ENCODE measurements at regions not wholly inside any gene's neighbourhood (a gene's known extent, or its start where the extent isn't known, plus 50 kb on each side); places are given as distances from the start of the nearest gene placed in this dataset.

DNA sequence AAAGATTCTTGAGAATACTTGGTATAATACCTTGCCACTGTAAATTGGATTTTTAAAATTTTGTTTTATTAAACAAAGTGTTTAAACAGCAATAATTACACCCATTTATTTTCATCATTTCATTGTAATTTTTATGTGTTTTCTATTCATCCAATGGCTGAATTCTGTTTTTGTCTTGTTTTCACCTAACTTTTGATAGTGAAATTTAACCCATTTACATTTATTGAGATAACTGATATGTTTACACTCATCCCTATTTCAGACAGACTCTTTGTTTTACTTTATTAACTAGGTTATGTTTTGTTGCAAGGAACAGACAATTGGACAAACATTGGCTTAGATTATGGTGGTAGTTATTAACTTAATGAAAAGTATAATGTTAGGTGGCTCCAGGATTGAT lies 113.1 kb upstream of the REG3A start:
- no peaks in the 10 kb centered on the region for H3K4me1 Mint-ChIP-seq
- no peak overlapping the region for H3K27ac Mint-ChIP-seq
- no peaks in the 10 kb centered on the region for H3K27me3 Mint-ChIP-seq
- no peak overlapping the region for H3K4me3 Mint-ChIP-seq
- H3K9me3 Mint-ChIP-seq: peaks cover 4 to 11% (median 9%) of the 10 kb centered on the region in 3 donors
- peaks cover 2% of the 10 kb centered on the region for H3K36me3 Mint-ChIP-seq

DNA sequence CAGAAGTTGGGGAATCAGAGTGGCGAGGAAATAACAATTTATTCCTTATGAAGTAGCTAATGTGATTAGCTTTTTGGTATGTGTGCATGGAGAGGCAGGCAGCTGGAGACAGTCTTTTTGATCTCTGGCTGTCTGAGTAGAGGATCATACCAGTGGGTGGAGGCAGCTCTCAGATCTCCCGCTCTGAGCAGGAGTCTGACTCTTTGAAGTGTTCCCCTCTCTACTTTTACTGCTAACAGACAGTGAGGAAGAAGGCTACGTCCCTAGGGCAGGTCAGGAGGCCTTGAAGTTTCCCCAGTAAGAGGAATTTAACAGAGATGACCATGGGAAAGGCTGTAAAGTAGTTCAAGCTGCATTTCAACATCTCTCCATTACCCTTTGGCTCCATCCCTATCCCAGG lies 111.9 kb upstream of the REG3A start:
- no peak overlapping the region for H3K4me3 Mint-ChIP-seq
- H3K27ac Mint-ChIP-seq: no peak overlapping the region
- H3K27me3 Mint-ChIP-seq: no peaks in the 10 kb centered on the region
- H3K9me3 Mint-ChIP-seq: peaks cover 4 to 13% (median 9%) of the 10 kb centered on the region in 3 donors
- peaks cover 2% of the 10 kb centered on the region for H3K36me3 Mint-ChIP-seq
- H3K4me1 Mint-ChIP-seq: no peaks in the 10 kb centered on the region

DNA sequence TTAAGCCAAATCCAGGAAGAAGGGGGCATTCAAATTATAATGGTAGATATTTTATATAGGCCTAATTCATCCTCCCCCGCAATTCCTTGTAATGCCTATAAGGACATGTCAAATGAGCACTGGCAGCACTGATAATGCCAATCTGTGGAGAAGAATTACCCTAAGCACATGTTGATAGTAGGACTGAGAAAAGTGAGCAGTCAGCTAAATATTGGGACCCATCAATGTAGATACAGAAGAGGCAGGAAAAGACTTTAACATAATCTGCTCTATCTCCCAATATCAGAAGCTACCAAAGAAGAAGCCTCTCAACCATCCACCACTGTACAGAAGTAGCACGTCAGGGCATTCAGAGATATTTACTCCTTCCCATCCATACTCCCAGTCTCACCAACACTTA lies 101.3 kb upstream of the REG3A start:
- no peak overlapping the region for H3K27ac Mint-ChIP-seq
- no peaks in the 10 kb centered on the region for H3K4me1 Mint-ChIP-seq
- H3K27me3 Mint-ChIP-seq: no peaks in the 10 kb centered on the region
- H3K4me3 Mint-ChIP-seq: no peak overlapping the region
- H3K9me3 Mint-ChIP-seq: peaks cover 5 to 14% (median 5%) of the 10 kb centered on the region in 3 donors
- H3K36me3 Mint-ChIP-seq: no peaks in the 10 kb centered on the region

DNA sequence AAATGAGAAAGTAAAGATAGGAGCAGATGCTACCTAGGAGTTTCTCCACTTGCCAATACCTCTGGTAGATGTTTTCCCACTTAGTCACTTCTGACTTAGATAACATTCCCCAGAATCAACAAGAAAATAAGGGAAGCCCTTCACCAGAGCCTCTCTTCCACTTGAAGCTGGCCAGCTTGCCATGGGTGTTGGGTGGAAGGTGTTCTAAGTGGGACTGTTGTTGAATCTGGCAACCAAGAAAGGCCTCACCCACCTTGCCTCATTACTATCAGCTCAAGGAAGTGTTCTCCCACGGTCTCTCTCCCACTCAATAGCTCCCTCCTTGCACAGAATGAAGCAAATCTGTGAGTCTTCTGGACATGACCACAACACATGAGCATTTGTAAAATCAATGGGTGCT lies 100.4 kb upstream of the REG3A start:
- Mint-ChIP-seq H3K9me3 (peaks cover 5 to 14% (median 5%) of the 10 kb centered on the region in 3 donors), H3K36me3 (no peaks in the 10 kb centered on the region), H3K27me3 (no peaks in the 10 kb centered on the region), H3K4me3 (no peak overlapping the region), H3K4me1 (no peaks in the 10 kb centered on the region), H3K27ac (no peak overlapping the region)

DNA sequence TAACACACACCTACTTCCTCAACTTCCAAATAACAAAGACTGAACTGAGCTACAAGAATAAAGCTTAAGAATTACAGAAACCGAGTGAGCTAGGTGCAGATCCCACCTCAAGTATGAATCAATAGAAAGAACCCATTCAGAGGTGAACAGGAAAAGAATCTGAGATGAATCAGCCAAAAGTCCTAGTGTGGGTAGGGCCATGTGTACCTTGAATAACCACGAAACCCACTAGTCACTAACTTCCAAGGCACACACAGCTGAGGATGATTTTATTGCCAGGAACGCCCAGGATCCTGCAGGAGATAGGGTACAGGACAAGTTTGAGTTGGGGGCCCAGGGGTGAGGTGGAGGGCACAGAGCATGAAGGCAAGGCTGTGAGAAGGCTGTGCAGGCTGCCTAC lies 99.7 kb upstream of the REG3A start:
- no peak overlapping the region for H3K27ac Mint-ChIP-seq
- H3K36me3 Mint-ChIP-seq: no peaks in the 10 kb centered on the region
- peaks cover 5 to 14% (median 5%) of the 10 kb centered on the region in 3 donors for H3K9me3 Mint-ChIP-seq
- no peaks in the 10 kb centered on the region for H3K4me1 Mint-ChIP-seq
- no peaks in the 10 kb centered on the region for H3K27me3 Mint-ChIP-seq
- no peak overlapping the region for H3K4me3 Mint-ChIP-seq

DNA sequence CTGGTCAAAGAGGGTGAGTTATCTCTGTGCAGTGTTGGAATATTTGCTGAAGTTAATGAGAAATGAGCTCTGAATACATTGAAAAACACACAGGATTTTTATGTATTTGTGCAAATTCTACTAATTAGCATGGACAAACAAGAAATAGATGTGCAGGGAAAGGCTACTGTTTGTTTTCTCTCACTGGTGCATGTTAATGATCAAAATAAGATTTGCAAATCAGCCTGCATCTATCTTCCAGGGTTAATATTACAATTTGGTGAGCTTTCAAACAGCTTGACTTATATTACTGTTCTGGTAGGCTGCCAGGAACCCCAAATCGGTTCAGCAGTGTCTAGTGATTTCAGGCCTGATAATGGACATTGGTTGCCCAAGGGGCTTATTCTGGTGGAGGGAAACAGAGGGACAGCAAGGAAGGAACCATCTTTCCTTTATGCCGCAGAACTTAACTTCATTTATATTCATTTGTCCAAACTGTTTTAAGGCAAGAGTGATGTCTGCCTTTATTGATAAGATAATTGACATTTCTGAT lies 93.8 kb upstream of the REG3A start:
- peaks cover 0 to 5% (median 0%) of the 10 kb centered on the region in 3 donors for H3K9me3 Mint-ChIP-seq
- no peaks in the 10 kb centered on the region for H3K4me1 Mint-ChIP-seq
- H3K27me3 Mint-ChIP-seq: no peaks in the 10 kb centered on the region
- H3K36me3 Mint-ChIP-seq: no peaks in the 10 kb centered on the region
- no peak overlapping the region for H3K4me3 Mint-ChIP-seq
- no peak overlapping the region for H3K27ac Mint-ChIP-seq

DNA sequence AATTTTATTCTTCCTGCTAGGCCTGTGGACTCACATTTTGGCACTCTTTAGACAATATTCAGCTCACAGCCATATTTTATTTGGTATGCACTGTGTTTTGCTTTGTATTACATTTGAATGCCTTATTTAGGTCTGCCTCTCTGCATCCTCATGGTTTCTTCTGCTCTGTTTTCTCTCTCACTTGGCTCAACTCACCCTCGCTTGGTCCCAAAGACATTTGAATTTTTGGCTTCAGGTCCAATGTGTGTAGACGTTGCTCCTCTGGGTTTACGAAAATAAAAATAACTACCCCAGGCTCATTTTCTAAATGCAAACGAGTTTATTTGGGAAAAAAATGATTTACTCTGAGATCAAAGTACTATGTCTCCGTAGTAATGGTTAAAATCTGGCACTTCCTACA lies 91.1 kb upstream of the REG3A start:
- H3K27me3 Mint-ChIP-seq: no peaks in the 10 kb centered on the region
- H3K4me1 Mint-ChIP-seq: no peaks in the 10 kb centered on the region
- H3K27ac Mint-ChIP-seq: no peak overlapping the region
- peaks cover 0 to 2% (median 0%) of the 10 kb centered on the region in 3 donors for H3K9me3 Mint-ChIP-seq
- no peak overlapping the region for H3K4me3 Mint-ChIP-seq
- no peaks in the 10 kb centered on the region for H3K36me3 Mint-ChIP-seq

DNA sequence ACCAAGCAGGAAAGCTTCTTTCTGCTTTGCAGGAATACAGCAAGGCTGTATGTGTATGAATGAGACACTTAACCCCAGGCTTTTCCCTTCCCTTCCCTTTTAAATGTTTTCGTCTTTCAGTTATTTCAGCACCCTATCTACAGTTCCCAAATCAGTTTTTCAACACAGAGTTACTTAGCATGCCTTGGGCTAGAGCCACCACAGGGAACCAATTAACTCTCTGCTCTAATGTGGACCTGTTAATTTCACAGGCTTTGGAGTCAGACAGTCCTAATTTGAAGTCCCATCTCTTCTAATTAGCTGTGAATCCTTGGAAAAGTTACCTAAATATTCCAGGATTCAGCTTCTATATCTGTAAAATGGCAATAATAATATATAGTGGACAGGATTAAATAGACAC lies 89.2 kb upstream of the REG3A start:
- no peak overlapping the region for H3K4me3 Mint-ChIP-seq
- no peaks in the 10 kb centered on the region for H3K4me1 Mint-ChIP-seq
- no peaks in the 10 kb centered on the region for H3K27me3 Mint-ChIP-seq
- no peak overlapping the region for H3K27ac Mint-ChIP-seq
- peaks cover 0 to 2% (median 0%) of the 10 kb centered on the region in 3 donors for H3K9me3 Mint-ChIP-seq
- no peaks in the 10 kb centered on the region for H3K36me3 Mint-ChIP-seq

DNA sequence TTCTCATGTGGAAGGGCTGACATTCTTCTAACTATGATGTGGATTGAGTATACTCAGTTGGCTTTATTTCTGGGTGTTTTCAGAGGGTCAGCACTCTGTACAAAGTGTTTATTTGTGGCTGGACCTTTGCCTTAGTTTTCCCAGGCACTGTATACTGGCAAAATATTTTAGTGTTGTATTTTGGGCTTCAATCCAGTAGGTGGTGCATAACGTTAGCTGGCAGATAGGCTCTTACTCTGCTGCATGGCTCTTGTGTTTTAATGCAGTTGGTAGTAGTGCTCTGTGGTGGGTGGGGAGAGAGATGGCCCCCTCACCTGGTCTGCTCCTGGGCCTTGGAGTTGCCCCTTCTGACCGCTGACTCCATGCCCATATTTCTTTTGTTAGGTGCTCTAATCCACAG lies 75.6 kb upstream of the REG3A start:
- H3K9me3 Mint-ChIP-seq: peaks cover 2 to 22% (median 6%) of the 10 kb centered on the region in 3 donors
- H3K4me1 Mint-ChIP-seq: no peaks in the 10 kb centered on the region
- no peaks in the 10 kb centered on the region for H3K36me3 Mint-ChIP-seq
- no peak overlapping the region for H3K4me3 Mint-ChIP-seq
- H3K27ac Mint-ChIP-seq: no peak overlapping the region
- no peaks in the 10 kb centered on the region for H3K27me3 Mint-ChIP-seq

DNA sequence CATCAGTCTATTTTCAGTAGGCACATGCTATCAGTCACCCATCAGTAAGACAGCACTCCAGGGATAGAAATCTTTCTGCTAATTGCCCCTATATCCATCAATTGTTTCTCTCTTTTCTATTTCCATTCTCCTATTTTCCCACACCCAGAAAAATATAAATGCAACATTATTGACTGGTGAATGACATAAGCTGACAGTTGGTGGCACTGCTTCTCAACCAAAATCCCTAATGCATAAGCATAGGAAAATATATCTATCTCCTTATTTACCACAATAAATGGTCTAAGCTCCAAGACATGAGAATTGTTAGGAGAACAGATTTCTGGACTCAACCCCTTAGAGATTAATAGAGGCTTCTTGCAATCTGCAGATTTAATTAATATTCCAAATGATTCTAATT lies 64.0 kb upstream of the REG3A start:
- H3K27ac Mint-ChIP-seq: no peak overlapping the region
- H3K4me3 Mint-ChIP-seq: no peak overlapping the region
- no peaks in the 10 kb centered on the region for H3K27me3 Mint-ChIP-seq
- no peaks in the 10 kb centered on the region for H3K4me1 Mint-ChIP-seq
- peaks cover 0 to 6% (median 0%) of the 10 kb centered on the region in 3 donors for H3K9me3 Mint-ChIP-seq
- no peaks in the 10 kb centered on the region for H3K36me3 Mint-ChIP-seq

DNA sequence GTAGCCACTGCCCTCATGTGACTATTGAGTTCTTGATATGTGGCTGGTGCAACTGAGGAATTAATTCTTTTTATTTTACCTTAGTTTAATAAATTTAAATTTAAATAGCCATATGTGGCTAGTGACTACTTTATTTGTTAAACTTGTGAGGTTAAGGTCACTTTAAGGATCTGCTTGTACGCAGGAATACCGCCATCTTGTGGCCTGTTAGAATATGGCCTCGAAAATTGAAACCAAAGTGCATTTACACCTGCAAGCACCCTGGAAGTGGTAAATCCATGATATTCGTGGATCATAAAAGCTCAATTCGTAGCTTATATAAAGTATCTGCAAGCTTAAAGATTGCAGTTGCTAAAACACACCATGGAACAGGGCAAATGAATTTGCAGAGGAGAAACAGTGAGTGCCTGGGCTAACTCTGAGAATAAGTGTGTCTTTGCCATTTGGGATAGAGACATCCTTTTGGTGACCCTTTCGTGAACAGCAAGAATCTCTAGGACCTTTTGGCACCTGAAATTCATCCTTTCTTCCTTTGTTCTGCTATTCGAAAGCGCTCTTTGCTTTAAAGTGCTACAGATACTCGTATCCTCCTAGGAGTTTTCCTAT lies 59.9 kb upstream of the REG3A start:
- H3K36me3 Mint-ChIP-seq: no peaks in the 10 kb centered on the region
- peaks cover 0 to 9% (median 0%) of the 10 kb centered on the region in 3 donors for H3K9me3 Mint-ChIP-seq
- no peaks in the 10 kb centered on the region for H3K27me3 Mint-ChIP-seq
- no peak overlapping the region for H3K27ac Mint-ChIP-seq
- H3K4me1 Mint-ChIP-seq: no peaks in the 10 kb centered on the region
- H3K4me3 Mint-ChIP-seq: no peak overlapping the region

DNA sequence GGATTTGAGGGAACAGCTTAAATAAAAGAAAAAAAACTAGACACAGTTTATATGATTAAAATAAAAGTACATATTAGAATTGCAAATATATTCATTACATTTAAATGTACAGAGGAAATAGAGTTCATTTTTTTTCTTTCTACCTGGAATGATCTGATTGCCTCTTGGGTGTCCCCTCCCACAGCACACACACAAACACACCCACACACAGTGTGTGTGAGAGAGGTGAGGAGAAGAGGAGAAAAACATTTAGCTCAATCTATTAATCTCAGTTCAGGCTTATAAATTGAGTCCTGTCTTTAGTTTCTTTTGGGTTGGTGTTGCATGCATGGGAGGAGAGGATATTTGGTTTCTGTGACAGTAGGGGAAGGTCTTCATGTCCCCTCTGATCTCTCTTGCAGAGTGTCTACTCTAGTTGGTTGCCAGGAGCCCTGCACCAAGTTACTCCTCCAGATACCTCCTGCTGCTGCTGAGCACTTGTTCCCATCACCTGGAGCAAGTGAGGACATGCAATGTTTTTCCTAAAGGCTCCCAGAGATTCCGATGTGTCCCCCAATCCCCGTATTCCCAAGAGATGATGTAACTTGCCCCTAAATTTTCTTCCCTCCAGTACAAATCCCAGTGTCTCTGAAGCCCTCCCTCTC lies 50.8 kb upstream of the REG3A start:
- Mint-ChIP-seq H3K4me1 (peaks cover 0 to 2% (median 0%) of the 10 kb centered on the region in 3 donors), H3K4me3 (no peak overlapping the region), H3K36me3 (no peaks in the 10 kb centered on the region), H3K27ac (no peak overlapping the region), H3K27me3 (no peaks in the 10 kb centered on the region), H3K9me3 (peaks cover 0 to 6% (median 4%) of the 10 kb centered on the region in 3 donors)

Measured in IgD-negative memory B cell (primary cell).